Middle frontal gyrus (tissue), 1 donor: ENCODE measurements at regions not wholly inside any gene's neighbourhood (a gene's known extent, or its start where the extent isn't known, plus 50 kb on each side); places are given as distances from the start of the nearest gene placed in this dataset.

Experiments
- DNase-seq: peaks from one replicate; pipeline ENCODE4 v3.0.0-alpha.2; 2015; ENCODE audit warnings: low spot score; ENCODE audit errors: extremely low spot score

DNA sequence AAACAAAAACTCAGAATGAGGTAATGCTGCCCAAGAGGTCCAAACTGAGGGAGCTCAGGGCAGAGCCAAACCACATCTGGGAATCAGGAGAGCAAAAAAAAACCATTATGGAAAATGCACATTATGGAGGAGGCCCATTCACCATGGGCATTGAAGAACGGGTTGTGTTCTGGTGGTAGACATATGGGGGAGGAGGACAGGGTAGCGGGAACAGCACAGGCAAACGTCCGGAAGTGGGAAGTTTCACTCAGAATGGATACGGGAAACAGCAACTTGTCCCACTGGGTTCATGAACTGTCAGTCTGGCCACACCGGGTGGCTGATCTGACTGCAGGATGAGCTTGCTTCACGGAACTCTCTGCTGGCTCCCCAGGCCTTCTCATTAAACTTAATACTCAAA is 139.7 kb downstream of the RRAGC start:
- DNase-seq = no peak

DNA sequence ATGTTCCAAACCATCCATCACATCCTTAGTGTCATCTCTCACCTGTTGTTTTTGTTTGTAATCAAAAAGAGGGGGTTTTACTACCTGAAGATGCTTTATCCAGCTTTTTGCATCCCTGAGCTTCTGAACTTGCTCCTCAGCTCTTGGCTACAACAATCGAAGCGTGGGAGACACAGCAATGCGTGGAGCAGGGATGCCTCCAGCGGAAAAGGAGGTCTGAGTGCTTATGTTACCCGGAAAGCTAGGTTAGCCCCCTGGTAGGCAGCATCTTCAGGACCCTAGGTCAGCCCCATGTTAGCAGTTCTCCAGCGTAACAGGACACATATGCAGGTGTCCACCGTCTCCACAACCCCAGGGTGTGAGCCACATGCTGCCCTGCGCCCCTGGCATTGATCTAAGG is 141.5 kb downstream of the RRAGC start:
- no peak for DNase-seq

DNA sequence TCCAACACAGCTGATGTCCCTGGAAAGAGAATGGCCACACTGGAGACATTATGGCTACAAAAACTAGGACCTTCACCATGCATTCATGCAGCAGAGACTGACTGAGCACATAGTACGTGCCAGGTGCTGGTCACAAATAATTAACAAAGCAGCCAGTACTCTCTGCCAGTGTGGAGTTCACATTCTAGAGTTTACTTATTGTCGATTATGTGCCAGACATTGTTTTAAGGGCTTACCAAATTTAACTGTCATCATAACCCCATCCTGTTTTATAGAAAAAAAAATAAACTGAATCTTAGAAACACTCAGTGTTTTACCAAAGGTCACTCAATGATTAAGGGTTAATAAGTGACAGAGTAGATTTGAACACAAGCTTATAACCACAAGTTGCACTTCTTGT is 143.3 kb downstream of the RRAGC start:
- no peak for DNase-seq

DNA sequence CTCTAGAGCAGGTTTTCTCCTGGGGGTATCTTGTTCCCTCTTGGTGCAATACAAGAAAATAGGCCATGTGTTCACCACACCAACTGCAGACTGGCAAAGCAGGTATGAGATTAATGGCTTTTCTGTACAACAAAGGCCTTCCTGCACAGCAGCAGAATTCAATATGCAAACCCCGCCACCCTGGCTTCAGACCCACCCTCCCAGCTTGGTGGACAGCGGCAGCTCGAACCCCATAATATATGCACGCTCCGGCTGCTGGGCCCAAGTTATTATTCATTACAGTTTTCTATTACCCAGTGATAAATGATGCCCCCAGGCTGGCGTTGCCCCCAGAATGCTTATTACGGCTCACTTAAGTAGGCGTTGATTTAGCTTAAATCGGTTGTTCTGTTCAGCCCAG is 144.2 kb downstream of the RRAGC start:
- DNase-seq = no peak

DNA sequence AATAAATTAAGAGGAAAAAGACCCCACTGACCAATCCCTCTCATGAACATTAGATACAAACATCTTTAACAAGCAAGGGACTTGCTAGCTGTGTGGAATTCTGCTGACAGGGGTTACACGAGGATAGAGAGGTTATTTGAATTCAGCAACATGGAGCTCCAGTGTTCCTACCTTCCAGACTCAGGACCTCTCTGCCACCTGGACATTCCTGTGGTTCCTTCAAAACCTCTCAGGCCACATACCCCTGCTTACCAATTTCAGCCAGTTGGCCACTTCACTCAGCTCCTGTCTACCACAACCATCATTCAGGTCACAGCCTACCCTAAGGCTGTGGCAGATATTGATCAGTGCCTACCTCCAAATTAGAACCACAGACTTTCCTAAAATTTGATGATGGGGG is 147.5 kb downstream of the RRAGC start:
- no peak for DNase-seq

DNA sequence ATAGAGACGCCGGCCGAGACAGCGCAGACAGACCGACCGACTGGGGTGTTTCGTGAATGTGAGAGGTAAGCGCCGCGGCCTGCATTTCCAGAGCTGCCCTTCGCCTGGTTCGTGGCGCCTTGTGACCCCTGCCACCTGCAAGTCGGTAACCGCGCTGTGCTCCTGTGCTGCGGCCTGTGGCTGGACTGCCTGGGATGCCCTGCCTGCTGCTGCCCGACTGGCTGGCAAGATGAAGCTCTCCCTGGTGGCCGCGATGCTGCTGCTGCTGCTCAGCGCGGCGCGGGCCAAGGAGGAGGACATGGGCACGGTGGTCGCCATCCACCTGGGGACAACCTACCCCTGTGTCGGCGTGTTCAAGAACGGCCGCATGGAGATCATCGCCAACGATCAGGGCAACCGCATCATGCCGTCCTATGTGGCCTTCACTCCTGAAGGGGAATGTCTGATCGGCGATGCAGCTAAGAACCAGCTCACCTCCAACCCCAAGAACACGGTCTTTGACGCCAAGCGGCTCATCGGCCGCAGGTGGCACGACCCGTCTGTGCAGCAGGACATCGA is 150.8 kb downstream of the RRAGC start:
- DNase-seq = no peak

DNA sequence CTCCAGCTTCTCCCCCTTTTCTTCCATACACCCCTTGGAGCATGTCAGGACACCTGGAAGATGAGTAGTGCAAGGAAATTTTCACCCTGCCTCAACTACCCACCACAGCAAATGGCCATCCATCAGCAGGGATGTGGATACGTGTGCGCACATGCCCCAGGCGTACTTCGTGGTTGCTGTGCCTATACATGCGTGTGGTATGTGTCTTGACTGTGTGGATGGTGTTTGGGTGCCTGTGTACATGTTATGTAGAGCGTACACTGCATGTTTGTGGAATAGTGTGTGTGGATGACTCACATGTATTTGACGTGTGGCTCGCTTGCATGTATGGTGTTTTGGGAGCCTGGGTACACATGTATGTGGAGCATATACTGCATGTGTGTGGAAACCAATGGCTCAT is 158.5 kb downstream of the RRAGC start:
- no peak for DNase-seq

DNA sequence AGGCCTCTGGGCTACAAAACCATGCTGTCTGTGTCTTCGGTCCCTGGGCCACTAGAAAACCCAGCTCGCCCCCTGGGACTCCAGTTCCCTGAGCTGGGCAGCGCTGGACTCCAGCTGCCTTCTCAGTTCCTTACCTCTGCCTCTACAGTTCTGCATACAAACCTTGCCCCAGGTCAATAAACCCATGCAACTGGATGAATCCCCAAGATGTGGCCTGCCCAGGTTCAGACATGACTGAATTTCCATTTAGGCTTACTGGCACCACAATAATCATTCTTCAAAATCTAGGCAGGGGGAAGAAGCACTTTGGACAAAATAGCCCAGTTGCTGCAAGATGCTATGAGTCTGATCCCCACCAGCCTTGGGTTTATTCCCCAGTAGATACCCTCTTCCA is 159.5 kb downstream of the RRAGC start:
- no peak for DNase-seq

DNA sequence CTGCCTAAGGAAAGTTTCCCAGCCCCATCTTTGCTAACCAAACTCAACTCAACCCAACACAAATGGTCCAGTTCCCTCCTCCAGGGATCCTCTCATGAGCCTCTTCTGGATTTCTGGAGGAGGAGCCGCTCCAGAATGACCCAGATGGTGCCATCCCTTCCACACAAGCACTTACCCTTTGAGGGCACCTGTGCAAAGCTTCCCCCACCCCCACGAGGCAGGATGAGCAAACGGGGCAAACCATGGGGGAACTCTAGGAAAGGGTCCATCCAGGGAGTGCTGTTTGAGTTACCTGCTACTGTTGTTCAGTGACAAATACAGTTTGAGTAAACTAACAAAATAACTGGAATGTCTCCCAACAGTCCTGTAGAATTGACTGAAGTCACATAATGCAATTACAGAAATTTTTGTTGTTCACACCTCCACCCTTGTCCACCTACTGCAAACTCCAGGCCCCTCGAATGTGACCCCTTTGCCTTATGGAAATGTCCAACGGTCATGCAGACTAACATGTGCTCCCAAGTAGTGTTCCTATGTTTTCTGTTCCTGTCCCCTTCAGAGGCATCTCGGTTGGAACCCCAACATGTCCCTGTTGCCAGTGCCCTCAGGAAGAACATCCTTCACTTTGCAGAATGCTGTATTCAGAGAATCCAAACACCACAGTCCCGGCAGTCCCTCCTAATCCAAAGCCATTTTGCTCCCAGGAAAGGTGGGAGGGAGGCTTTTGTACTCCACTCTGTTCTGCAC is 160.1 kb downstream of the RRAGC start:
- no peak for DNase-seq

DNA sequence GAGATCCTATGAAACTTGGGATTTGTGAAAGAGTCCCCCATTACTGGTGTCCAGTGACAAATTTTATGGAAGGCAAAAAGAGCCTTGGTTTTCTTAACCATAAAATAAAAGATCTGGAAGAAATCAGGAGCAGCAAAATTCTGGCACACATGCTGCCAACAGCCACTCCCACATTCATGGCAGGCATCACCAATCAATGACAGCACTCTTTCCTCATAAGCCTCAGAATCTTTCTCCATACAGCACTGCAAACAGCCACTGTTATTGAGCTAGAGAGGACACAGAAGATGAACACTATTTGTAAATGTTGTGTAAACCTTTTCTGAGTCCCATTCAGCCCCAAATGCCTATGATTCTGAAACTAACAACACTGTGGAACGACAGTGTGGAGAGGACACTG is 162.2 kb downstream of the RRAGC start:
- DNase-seq = no peak

DNA sequence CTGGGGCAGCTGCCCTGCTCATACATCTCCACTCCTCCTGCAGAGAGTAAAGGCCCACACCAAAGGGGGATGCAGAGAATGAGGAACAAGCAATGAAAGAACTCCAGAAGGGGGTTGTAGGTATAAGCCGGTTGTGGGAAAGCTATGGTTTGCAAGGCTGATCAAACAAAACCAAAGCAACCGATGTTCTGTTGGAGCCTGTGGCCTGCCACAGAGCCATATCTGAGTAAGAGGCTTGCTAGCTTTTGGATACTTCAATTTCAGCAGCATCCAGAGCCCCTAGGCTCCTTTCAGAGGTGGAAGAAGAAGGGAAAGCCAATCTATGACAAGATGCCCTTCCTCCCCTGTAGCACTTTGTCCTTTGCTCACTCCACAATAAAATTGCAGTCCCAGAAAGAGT is 163.2 kb downstream of the RRAGC start:
- no peak for DNase-seq

DNA sequence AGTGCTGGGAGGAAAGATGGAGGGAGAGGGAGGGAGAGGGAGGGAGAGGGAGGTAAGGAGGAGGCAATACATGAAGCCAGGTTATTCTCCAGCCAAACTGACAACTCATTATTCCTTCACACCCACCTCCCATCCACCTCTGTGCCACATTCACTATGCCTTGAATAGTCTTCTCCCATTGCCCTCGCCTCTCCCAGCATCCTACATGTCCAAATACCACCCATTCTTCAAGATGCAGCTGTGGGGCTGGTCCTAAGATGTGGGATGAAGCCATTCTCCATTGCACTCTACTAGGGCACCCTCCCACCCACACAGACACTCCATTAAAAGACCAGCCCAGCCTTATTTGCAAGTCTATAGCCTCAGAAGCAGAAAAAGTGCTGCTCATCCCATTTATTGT is 165.8 kb downstream of the RRAGC start:
- no peak for DNase-seq

DNA sequence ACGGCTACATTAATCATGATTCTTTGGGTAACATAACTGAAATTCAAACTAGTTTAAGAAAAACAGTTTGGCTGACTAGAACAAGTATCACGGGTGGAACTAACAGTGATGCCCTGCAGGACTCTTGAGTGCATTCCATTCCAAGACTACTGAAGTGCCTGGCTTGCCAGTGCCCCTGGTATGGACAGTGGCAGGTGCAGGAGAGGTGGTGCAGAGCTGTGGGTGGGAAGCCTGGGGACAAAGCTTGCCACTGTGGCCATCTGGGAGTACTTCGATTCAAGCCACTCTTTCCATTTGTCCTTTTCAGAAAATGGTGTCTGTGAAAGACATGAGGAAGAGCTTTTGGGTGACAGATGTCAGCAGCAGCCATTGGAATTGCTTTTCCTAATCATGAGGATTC is 166.5 kb downstream of the RRAGC start:
- DNase-seq = no peak

DNA sequence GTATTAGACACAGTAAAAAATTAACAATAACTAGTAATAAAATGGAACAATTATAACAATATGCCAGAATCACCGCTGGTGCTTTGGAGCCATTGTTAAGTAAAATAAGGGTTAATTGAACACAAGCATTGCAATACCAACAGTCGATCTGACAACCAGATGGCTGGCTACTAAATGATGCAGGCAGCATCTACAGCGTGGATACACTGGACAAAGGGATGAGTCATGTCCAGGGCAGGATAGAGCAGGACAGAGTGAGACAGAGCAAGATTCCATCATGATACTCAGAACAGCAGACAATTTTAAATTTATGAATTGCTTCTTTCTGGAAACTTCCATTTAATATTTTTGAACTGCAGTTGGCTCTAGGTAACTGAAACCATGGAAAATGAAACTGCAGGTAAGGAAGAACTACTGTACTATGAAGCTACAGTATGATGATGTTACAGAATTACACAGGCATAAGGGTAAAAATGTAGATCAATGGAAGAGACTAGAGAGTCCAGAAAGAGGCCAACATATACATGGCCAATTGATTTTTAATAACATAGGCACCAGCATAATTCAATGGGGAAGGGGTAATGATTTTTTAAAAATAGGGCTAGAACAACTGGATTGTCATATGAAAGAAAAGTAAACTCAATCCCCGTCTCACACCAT is 168.7 kb downstream of the RRAGC start:
- DNase-seq = no peak

DNA sequence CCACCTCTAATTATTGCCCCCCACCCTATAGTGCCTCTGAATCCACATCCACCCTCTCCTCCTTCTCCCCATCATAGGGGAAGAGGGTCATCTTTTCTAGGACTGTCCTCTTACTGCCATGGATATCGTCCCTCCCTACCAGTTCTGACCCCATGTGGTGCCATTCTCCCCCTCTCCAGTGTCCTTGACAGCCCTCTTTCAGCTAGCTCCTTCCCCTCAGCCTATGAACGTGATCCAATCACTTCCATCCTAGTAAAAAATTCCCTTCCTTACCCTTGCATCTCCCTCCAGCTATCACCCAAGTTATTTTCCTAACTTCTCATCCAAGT is 172.7 kb downstream of the RRAGC start:
- DNase-seq = no peak

DNA sequence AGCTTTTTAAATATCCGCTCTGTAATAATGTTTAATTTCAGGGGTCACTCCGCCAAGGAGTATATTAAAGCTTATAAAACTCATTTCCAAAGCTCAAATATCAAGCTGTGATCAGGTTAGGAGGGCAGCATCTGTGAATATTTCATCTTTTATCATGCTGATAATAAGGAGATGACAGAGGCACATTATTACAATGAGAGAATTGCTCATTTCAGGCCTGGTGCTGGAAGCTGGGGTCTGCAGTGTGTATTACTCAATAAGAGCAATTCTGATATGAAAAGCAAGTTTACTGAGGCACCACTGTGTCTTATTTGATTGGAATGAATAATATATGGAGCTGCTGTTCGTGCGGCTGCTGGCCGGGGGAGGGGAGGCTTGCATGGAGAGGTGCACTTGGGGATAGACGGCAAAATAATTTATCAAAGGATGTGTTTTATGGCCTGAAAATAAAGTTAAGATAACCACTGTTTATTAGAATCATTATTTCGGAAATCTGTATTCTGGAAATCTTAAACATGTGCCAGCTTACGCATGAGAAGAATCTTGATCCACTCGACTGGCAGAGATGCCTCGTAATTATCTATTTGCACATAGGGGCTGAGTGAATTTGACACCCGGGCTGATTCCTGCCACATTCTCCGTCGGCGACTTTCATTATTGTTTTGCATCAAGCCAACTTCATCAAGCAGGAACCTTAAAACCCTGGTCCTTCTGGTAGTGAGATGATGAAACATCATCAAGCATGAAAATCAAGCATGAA is 173.2 kb downstream of the RRAGC start:
- no peak for DNase-seq

DNA sequence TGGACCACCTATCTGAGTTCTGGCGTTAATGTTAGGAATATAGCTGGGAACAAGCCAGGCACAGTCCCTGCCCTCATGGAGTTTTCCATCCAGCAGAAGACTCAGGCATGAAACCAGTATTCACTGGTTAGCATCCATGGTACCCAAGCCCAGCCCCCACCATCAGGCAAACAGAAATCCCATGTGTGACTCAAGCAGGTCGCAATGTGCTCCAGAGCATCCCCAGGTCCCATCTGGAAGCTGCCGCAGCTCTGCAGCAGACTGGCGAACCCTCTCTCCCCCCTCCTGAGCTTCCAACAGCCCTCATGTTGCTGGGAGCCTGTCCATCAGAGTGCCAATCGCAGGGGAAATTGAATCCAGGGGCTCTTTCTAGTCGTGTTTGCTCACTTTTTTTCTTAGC is 174.2 kb downstream of the RRAGC start:
- DNase-seq = no peak

DNA sequence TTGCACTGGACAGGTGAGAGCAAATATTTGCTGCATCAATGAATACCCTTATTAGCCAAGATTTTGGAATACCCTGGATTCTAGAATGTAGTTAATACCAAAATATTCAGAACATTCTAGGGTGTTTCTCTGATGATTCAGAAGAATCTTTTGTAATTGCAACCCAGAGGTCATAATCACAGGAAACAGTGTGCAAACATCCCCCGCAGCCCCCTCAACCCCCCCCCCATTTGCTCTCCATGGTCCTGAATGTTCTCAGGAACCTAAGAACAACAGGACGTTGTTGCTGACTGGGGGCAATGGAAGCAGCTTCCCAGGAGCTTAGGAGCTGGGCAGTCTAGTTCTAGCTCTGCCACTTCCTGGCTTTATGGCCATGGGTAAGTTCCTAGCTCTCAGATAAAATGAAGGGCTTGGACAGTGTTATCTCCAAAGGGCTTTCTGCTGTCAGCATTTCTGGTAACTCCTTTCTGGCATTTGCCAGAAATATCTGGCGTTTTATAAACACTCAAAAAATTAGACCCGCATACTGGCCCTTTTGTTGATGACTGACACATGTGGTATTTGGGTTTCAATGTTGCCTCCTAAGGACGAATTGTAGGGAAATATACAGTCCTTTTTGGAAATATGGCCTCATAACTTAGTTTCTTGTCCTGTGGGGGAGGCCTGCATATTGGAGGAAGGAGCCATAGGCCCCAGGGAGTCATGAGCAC is 178.6 kb downstream of the RRAGC start:
- no peak for DNase-seq

DNA sequence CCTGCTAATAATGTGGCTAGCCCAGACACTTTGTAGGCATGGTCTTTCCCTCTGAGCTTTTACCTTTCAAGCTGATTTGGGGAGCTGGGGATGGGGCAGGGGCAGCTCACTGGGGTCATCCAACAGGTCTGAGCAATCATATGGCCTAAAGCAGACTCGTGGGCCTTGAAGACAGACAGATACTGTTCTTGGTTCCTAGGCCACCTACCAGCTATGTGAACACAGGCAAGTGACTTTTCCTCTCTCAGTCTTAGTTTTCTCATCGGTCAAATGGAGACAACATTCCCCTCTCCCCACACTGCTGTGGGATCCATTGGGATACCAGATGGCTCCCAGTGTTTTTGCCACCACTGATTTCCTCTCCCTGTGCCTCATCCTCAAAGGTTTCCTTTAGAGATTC is 181.8 kb downstream of the RRAGC start:
- no peak for DNase-seq

DNA sequence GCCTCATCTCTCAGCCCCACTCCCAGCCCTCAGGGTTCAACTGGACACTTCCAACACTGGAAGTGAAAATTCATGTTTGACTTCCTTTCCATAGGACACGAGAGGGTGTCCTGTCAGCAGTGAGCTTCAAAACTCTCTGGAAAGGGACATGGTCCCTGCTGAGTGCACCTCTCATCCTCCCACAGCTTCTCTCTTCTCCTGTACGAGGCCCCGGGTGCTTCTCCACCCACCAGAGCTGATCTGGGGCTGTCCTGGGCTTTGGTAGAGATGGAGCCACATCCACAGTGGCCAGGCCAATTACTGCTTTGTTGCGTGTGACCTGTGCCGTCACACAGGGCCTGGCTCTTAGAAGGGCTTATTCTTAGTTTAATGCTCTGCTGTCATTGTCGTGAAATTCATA is 182.3 kb downstream of the RRAGC start:
- no peak for DNase-seq

DNA sequence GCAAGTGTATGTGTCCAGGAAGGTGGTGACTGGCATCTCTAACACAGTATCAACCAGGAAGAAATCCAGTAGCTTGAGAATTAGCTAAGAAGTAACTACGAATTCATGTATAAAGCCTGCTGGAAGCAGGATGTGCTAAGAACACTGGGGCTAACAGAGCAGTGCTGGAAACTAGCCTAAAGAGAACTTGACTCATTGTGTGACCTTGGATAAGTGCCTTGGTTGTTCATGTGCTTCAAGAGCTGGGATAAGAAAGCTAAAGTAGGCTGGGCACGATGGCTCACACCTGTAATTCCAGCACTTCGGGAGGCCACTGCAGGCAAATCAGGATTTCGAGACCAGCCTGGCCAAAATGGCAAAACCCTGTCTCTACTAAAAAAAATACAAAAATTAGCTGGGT is 186.9 kb downstream of the RRAGC start:
- no peak for DNase-seq

DNA sequence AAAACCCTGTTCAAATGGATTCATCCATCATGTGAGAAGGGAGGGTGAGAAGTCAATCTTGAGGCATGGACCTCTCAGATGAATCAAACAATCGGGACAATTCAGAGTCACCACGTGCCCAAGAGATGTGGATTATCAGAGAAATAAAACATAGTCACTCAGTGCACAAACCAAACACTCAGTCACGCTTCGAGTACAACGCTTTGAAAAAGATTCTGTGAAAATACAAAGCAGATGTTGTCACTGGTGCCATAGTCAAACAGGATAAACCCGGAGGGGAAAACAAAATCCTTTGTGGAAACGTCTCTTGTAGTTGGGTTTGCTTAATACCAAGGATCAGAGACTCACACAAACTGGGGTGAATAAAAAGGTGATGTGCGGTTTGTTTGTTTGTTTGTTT is 188.4 kb downstream of the RRAGC start:
- DNase-seq = no peak
